Mammary epithelial cell (primary cell): ENCODE measurements at regions not wholly inside any gene's neighbourhood (a gene's known extent, or its start where the extent isn't known, plus 50 kb on each side); places are given as distances from the start of the nearest gene placed in this dataset.

ENCODE experiments used
- CTCF ChIP-seq, 2 donors: IDR thresholded peaks in 1 of 2; conservative IDR thresholded peaks in 1 of 2; 2 replicates each; pipeline ENCODE4 v1.5.1; 2011 to 2012; ENCODE audit warnings: inconsistent platforms in 2 of 2, low read length in 2 of 2, mild to moderate bottlenecking in 2 of 2, control low read depth in 1 of 2, low read depth in 1 of 2; ENCODE audit not compliant: insufficient read depth in 1 of 2; ENCODE audit errors: extremely low read depth in 1 of 2
- EZH2 ChIP-seq: IDR thresholded peaks from 2 replicates; pipeline ENCODE4 v1.6.1; 2012; ENCODE audit warnings: low read length, inconsistent platforms, borderline replicate concordance

DNA sequence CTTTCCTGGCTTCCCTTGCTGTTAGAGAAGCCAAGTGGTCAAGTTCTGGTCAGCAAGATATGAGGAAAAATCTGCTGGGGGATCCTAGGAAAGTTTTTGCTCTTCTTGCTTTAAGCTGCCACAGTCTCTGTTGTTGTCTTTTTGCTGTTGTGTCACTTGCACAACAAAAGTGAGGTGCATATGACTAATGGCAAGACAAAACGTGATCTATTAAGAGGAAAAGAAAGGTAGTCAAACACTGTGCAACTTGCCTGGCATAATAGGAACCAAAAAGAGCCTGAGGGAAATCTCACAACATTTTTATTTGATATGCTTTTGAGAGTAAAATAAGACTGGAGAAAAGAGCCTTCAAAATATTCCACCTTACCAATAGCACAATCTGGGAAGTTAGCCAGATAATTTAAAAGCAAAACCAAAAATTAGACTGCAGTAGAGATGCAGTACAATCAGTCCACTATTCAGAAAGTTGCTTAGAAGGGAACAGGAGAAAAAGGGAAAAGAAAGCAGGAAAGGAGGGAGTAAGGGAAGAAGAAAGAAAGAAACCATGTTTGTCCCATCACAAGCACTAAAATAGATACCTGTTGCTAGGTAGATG, 110.0 kb upstream of the SLC4A7 start:
- no peak for TF ChIP-seq CTCF (conservative IDR thresholded peaks at IDR 0.05 in 1 of 2, IDR thresholded peaks at IDR 0.05 in 1 of 2; ENCODE audit: extremely low read depth in 1 of 2, insufficient read depth in 1 of 2, low read depth in 1 of 2, low read length in 2 of 2)
- TF ChIP-seq EZH2 = no peak
